Activated gamma-delta T cell treated with Interleukin-2 at 50 U/mL for 16 hours (primary cell): ENCODE measurements at regions not wholly inside any gene's neighbourhood (a gene's known extent, or its start where the extent isn't known, plus 50 kb on each side); places are given as distances from the start of the nearest gene placed in this dataset.

Source experiments
- DNase-seq: peaks from one replicate; pipeline ENCODE4 v3.0.0-alpha.2; 2020

DNA sequence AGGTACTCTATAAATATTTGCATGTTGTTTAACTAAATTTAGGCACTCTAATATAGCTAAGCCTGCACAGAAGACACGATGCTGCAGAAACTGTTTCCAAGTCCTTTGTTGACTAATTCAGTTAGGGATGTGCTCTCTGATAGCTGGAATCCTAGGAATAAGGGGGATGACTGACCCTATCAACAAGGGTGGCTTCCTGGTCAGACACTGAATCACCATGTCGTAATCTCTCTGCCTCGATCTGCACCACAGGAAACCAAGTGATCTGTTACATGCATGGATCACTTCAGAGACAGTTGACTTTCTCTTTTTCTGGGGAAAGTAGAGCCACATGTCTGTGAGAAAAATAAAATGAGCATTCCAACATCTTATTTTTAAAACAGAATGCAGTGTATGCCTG lies 169.1 kb downstream of the GUCY2F start:
- DNase-seq, result no peak

DNA sequence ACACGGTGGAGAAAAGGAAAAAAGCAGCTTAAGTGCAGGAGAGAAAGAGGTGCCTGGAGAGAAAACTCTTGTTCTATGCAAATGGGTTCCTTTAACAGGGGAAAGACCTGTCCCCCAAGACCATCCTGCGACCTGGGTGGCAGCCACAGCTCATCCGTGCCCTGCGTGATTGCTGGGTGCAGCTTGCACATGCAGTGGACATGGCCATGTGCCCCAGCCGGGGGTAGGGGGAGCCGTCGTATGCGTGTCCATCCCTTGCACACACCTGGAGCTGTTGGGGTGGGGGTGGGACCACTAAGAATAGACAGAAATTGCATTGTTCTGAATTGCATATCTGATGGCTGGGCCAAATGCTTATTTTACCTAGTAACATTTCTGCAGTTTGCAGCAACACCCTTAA lies 171.9 kb downstream of the GUCY2F start:
- no peak for DNase-seq

GRCh38 chrX:109301177-109301576 lies 180.7 kb downstream of the GUCY2F start:
- no peak for DNase-seq

GRCh38 chrX:109300415-109300814 lies 181.5 kb downstream of the GUCY2F start:
- no peak for DNase-seq

DNA sequence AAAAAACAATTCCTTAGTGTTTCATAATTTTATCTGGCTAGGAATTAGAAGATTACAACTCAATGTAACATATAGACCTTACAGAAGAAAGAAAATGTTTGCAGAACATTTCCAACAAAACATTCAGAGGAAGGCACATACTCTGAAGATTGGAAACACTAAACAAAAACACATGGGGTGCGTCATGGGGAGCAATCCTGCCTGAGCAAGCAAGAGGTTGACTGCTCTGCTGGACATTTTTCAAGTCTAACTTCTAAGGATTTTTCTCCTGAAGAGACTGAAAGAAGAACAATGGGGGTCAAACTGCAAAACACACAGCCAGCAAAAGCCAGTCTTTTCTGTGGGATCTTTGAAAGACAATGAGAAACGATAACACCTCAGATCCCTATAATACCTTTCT lies 182.8 kb downstream of the GUCY2F start:
- DNase-seq, result no peak

DNA sequence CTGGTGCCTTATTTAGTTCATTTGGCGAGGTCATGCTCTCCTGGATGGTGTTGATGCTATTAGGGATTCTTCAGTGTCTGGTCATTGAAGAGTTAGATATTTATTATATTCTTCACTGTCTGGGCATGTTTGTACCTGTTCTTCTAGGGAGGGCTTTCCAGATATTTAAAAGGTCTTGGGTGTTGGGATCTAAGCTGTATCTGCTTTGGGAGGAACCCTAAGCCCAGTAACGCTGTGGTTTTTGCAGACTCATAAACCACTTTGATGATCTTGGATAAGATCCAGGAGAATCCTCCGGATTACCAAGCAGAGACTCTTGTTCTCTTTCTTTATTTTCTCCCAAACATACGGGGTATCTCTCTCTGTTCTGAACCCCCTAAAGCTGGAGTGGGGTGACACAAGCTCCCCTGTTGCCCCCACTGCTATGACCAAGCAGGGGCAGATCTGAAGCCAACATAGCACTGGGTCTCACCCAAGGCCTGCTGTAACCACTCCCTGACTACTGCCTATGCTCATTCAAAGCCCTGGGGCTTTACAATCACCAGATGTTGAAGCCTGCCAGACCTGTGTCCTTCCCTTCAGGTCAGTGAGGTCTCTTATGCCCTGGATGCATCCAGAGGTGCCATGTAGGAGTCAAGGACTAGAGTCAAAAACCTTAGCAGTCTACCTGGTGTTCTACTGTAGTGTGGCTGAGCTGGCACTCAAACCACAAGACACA lies 187.6 kb downstream of the GUCY2F start:
- no peak for DNase-seq

- DNase-seq, result no peak
Measured at GRCh38 chrX:109283870-109284269, 198.0 kb downstream of the GUCY2F start.

DNA sequence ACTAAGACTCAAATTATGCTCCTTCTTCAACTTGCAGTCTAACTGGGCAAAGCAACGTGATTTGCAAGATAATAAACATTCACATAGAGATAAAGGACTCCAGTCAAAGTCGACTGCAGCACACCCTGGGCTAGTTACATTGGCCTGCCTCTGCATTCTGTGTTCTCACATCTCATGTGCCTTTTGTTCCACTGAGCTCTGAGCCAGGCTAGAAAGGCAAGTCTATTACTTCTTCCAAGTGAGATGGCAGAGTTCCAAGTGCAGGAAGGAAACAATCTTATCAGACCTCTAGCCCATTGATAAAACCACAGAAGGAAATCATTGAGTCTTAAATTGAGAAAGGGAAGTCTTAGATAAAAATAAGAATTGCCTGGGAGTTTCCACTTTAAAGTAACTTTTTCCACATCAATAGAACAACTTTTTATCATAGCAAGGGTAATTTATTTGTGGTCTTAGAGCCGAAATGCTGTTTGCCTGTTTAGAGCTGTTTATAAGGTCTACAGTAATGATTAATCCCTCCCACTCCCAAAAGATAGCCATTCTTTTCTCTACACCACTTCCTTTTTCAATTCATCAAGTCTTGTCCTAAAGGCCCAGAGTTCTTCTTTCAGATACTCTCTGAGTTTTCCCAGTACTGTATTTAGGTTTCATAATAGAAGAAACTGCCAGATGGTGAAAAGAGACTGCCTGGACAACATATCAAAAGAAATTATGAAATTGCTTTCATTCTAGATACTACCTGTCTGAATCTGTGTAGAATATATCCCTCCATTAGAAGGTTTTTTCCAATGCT lies 200.2 kb downstream of the GUCY2F start:
- DNase-seq, result no peak

GRCh38 chrX:109274806-109275205 lies 207.1 kb downstream of the GUCY2F start:
- DNase-seq, result no peak

DNA sequence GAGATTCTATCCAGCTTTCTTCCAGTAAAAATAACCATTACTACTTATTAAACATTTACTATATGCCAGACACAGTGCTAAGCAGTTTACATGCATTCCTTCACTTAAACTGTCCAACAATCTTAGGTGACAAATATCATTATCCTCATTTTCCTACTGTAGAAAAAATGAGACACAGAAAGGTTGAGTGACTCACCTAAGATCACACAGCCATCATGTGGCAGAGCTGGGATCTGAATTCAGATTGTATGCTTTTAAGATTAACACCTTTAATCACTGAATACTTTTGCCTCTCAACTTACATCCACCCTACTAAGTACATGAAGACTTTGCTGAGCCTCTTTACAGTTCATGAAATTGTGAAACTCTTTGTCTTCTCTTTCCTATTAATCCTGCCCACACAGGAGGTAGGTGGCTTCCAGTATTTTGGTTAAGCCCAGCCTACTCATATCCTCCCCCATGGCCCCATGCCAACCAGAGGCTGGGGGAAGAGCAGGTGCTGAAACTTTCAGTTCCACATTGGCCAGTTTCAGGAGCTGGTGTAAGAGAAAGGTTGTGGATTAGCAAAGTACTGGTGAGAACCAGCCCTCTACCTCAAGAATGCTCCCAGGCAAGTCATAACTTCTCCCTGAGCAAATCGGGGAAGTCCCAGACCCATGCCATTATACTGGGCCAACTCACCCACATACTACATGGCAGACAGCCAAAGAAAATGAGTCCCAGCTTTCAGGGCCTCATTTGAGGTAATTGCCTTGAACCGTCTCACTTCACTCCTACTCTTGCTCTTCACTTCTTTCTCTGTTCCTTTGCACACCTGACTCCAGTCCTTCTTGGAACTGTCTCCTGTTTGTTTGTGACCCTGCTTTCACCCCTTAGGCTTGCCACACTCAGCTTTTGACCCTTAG lies 211.1 kb downstream of the GUCY2F start:
- no peak for DNase-seq

- DNase-seq, result no peak
Measured at GRCh38 chrX:109268340-109268739, 213.5 kb downstream of the GUCY2F start.

DNA sequence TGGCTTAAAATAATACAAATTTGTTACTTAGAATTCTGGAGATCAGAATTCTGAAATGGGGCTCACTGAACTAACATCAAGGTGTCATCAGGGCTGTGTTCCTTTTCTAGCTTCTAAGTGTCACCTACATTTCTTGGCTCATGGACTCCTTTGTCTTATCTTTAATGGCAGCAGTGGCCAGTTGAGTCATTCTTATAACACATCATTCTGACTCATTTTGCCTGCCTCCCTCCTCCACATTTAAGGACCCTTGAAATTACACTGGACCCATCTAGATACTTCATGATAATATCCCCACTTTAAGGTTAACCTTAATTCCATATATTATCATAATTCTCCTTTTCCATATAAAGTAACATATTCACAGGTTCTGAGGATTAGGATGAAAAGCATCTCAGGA lies 215.9 kb downstream of the GUCY2F start:
- no peak for DNase-seq

DNA sequence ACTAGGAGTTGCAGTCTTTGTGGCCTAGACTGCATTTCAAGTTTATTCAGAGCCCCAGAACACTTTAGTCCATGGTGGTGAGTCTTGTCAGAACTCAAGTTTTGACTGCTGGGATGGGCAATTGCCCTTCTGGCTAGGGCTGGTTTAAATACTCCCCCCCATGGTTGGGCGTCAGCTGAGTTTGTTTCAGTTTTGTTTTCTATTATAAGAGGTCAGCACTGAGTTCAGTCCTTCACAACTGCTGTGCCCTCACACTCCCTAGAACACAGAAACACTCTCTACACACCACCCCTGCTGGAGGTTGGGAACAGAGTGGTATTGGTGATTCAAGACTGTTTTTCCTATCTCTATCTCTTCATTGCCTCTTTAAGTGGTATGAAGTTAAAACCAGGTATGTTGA lies 217.0 kb downstream of the GUCY2F start:
- DNase-seq, result no peak

DNA sequence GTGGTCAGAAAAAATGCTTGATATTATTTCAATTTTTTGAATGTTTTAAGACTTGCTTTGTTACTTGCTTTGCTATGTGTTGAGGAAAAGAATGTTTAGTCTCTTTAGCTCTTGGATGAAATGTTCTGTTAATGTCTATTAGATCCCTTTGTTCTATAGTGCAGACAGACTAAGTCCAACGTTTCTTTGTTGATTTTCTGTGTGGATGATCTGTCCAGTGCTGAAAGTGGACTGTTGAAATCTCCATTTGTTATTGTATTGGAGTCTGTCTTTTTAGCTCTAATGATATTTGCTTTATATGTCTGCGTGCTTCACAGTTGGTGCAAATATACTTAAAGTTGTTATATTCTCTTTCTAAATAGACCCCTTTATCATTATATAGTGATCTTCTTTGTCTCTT lies 220.6 kb downstream of the GUCY2F start:
- DNase-seq, result no peak

DNA sequence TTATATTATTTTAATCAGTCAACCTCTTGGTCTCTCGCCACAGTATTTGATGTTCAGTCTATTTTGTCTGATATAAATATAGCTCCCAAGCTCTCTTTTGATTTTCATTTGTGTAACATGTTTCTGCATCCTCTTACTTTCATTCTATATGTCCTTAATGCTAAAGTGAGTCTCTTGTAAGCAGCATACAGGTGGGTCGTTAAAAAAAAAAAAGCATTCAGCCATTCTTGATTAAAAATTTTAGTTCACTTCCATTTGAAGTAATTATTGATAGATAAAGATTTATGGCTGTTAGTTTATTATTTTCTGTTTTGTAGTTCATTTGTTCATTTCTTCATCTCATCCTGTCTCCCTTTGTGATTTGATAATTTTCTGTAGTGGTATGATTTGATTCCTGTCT lies 229.1 kb downstream of the GUCY2F start:
- DNase-seq, result no peak

GRCh38 chrX:109218761-109219160 lies 263.1 kb downstream of the GUCY2F start:
- no peak for DNase-seq

GRCh38 chrX:109199726-109200125 lies 282.2 kb downstream of the GUCY2F start:
- DNase-seq, result no peak

DNA sequence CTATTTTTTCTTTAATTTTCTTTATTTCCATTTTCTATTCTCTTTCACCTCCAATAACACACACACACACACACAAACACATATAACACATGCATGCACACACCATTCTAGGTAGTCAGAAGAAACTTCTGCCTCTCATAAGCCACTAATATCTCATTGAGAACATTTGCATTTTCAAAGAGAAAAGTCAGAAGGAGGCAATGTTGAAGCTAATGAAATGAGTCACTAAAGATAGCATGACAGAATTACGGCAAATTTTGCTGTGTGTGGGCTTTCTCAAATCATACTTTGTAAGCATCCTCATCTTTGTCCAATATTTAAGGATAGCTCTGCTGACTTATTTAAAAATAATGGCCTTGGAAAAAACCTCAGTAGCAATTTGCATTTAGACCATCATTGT lies 291.3 kb downstream of the GUCY2F start:
- no peak for DNase-seq

GRCh38 chrX:109187473-109188168 lies 294.3 kb downstream of the GUCY2F start:
- no peak for DNase-seq

GRCh38 chrX:109186939-109187338 lies 294.9 kb downstream of the GUCY2F start:
- DNase-seq, result no peak

GRCh38 chrX:109184506-109185139 lies 297.3 kb downstream of the GUCY2F start:
- no peak for DNase-seq

DNA sequence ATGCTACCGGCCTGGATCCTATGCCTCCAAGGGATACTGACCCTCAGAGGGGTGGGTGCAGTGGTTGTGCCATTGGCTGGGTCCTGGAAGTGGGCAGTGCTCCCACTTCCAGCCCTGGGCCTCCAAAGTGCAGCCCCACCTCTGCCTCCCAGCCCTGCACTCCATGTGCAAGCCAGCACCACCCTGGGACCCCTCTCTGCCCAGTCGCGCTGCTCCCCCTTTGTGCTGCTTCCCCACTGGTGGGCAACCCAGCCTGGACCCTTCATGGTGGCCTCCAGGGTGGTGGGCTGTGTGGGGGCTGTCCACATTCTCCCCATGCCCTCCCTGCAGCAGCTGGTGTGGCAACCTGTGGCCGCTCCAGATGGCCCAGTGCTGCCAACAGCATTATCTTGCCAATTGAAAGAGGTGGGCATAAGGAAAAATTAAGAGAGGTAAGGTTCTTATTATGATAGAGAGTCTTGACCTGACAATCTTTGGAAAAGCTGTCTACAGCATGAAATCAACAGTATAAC lies 309.7 kb downstream of the GUCY2F start:
- DNase-seq, result no peak
